Transverse colon (tissue), 4 donors: ENCODE measurements at regions not wholly inside any gene's neighbourhood (a gene's known extent, or its start where the extent isn't known, plus 50 kb on each side); places are given as distances from the start of the nearest gene placed in this dataset.

Experiments
- DNase-seq: peaks from one replicate; pipeline ENCODE4 v3.0.0-alpha.2; 2019
- H3K27ac ChIP-seq, 4 donors: fragments of 200-600 bp; sonication (generic); 2 replicates each; pipeline ENCODE4 v1.5.1; 2016 to 2018; ENCODE audit warnings: inconsistent platforms in 4 of 4
- H3K27me3 ChIP-seq: fragments of 200-600 bp; sonication (generic); 2 replicates; pipeline ENCODE4 v1.5.1; 2017; ENCODE audit warnings: inconsistent platforms
- H3K36me3 ChIP-seq, 4 donors: fragments of 200-600 bp; sonication (generic); 2 replicates each; pipeline ENCODE4 v1.5.1; 2017 to 2019; ENCODE audit warnings: inconsistent platforms in 4 of 4
- H3K4me1 ChIP-seq, 4 donors: fragments of 200-600 bp; sonication (generic); 2 replicates each; pipeline ENCODE4 v1.5.1; 2017 to 2020; ENCODE audit warnings: inconsistent platforms in 4 of 4
- H3K4me3 ChIP-seq, 4 donors: fragments of 200-600 bp; sonication (generic); 1 replicate in 1 of 4; 2 replicates in 3 of 4; pipeline versions ENCODE4 v1.5.1 to v1.6.1; 2017 to 2019; ENCODE audit warnings: inconsistent platforms in 4 of 4
- H3K9me3 ChIP-seq, 2 donors: fragments of 200-600 bp; sonication (generic); 2 replicates each; pipeline ENCODE4 v1.5.1; 2017 to 2019; ENCODE audit warnings: inconsistent platforms in 2 of 2
- CTCF ChIP-seq, 5 experiments: fragments of 200-600 bp in 3 of 5; fragments of 450-650 bp in 2 of 5; sonication (generic) in 3 of 5; IDR thresholded peaks; 1 replicate in 2 of 5; 2 replicates in 3 of 5; pipeline ENCODE4 v1.5.1; 2016 to 2017; ENCODE audit warnings: antibody characterized with exemption in 5 of 5, inconsistent platforms in 3 of 5, mild to moderate bottlenecking in 2 of 5, moderate library complexity in 1 of 5
- EP300 ChIP-seq: sonication (generic); formaldehyde crosslinking; IDR thresholded peaks from one replicate; pipeline ENCODE4 v1.6.1; 2017; ENCODE audit warnings: antibody characterized with exemption, low read depth
- POLR2A ChIP-seq: fragments of 450-650 bp; IDR thresholded peaks from one replicate; pipeline ENCODE4 v1.6.1; 2016; ENCODE audit warnings: antibody characterized with exemption, mild to moderate bottlenecking, moderate library complexity
- POLR2AphosphoS5 ChIP-seq, 3 donors: sonication (generic); formaldehyde crosslinking; IDR thresholded peaks; one replicate each; pipeline ENCODE4 v1.6.1; 2016; ENCODE audit warnings: antibody characterized with exemption in 3 of 3
- WGBS, 2 donors: methylation state at CpG; one replicate each; pipeline ENCODE4 v1.1.5; 2018; ENCODE audit warnings: low coverage in 1 of 2; 5-methylcytosine and 5-hydroxymethylcytosine counted together
- in situ Hi-C, 4 donors: fragments of 200-750 bp; cut with MboI; loops; one replicate each; pipeline versions ENCODE4 v1.15.0 to v1.15.1; 2017; ENCODE audit warnings: low sequenced_read_pairs in 3 of 4, low pct_ligation_motif_present in 1 of 4, low pct_unique_long_range_greater_than_20kb in 1 of 4
- intact Hi-C: fragments of 100-400 bp; cut with DNase I; formaldehyde crosslinking; loops from one replicate; pipeline ENCODE4 v1.15.1; 2023; ENCODE audit warnings: low total_unique reads

GRCh38 chr5:77151501-77151900, 59.0 kb upstream of the PDE8B start:
- no peaks in the 10 kb centered on the region for H3K36me3 ChIP-seq
- no peaks in the 10 kb centered on the region for H3K4me1 ChIP-seq
- no peak for TF ChIP-seq CTCF (IDR thresholded peaks at IDR 0.05)
- TF ChIP-seq POLR2AphosphoS5 (IDR thresholded peaks at IDR 0.05), result no peak
- TF ChIP-seq POLR2A, result no peak
- no peak for TF ChIP-seq EP300
- H3K4me3 ChIP-seq, result no peak overlapping the region
- intact Hi-C loops, result no loop called here
- H3K27ac ChIP-seq, result no peak overlapping the region
- no peak for DNase-seq
- in situ Hi-C loops, result no loop called here
- 88 to 94% methylated on average over 1 of the region's 1 CpG for WGBS, 2 donors
- H3K27me3 ChIP-seq, result no peaks in the 10 kb centered on the region
- no peaks in the 10 kb centered on the region for H3K9me3 ChIP-seq

- intact Hi-C loops, result loop anchor here (10.0 kb wide), 1 partner anchor 348 kb away; the partner anchor contains the start of gene WDR41
- 88 to 100% methylated on average over 2 of the region's 2 CpGs for WGBS, 2 donors
- Histone ChIP-seq H3K9me3 (no peaks in the 10 kb centered on the region), H3K4me3 (no peak overlapping the region), H3K4me1 (no peaks in the 10 kb centered on the region), H3K27me3 (no peaks in the 10 kb centered on the region), H3K27ac (no peak overlapping the region), H3K36me3 (no peaks in the 10 kb centered on the region)
- DNase-seq, result no peak
- no peak for TF ChIP-seq CTCF (IDR thresholded peaks at IDR 0.05)
- no peak for TF ChIP-seq EP300
- TF ChIP-seq POLR2A, result no peak
- no peak for TF ChIP-seq POLR2AphosphoS5 (IDR thresholded peaks at IDR 0.05)
- in situ Hi-C loops, result loop anchor here in 2 of 4 donors (25.0 kb wide), 1 partner anchor 340 kb away; the partner anchor contains the start of gene WDR41 (in 2 of the 2)
These were observed 59.8 kb upstream of the ZBED3 start for GRCh38 chr5:77146896-77147295.

GRCh38 chr5:77145666-77146065, 58.6 kb upstream of the ZBED3 start:
- intact Hi-C loops (loop anchor here (10.0 kb wide), 1 partner anchor 349 kb away; the partner anchor contains the start of gene WDR41), in situ Hi-C loops (loop anchor here in 2 of 4 donors (25.0 kb wide), 1 partner anchor 342 kb away; the partner anchor contains the start of gene WDR41 (in 2 of the 2))
- Histone ChIP-seq H3K4me1 (no peaks in the 10 kb centered on the region), H3K27ac (no peak overlapping the region), H3K4me3 (no peak overlapping the region), H3K27me3 (no peaks in the 10 kb centered on the region), H3K36me3 (no peaks in the 10 kb centered on the region), H3K9me3 (no peaks in the 10 kb centered on the region)
- DNase-seq, result no peak
- WGBS, 2 donors, result 43 to 58% methylated on average over 1 of the region's 1 CpG
- TF ChIP-seq POLR2AphosphoS5 (IDR thresholded peaks at IDR 0.05) (no peak), CTCF (IDR thresholded peaks at IDR 0.05) (no peak), EP300 (no peak), POLR2A (no peak)

GRCh38 chr5:77144837-77145139, 57.7 kb upstream of the ZBED3 start:
- in situ Hi-C loops, result loop anchor here in 2 of 4 donors (25.0 kb wide), 1 partner anchor 343 kb away; the partner anchor contains the start of gene WDR41 (in 2 of the 2)

More at GRCh38 chr5:77144837-77145139, 57.7 kb upstream of the ZBED3 start:
- Histone ChIP-seq H3K36me3 (no peaks in the 10 kb centered on the region), H3K4me1 (no peaks in the 10 kb centered on the region), H3K27me3 (no peaks in the 10 kb centered on the region), H3K27ac (no peak overlapping the region), H3K4me3 (no peak overlapping the region), H3K9me3 (no peaks in the 10 kb centered on the region)
- peak in 1 of 5 experiments; percentile 1 for TF ChIP-seq CTCF (IDR thresholded peaks at IDR 0.05)
- TF ChIP-seq POLR2A, result no peak
- no peak for TF ChIP-seq POLR2AphosphoS5 (IDR thresholded peaks at IDR 0.05)
- TF ChIP-seq EP300, result no peak
- intact Hi-C loops, result loop anchor here (10.0 kb wide), 1 partner anchor 350 kb away; the partner anchor contains the start of gene WDR41
- DNase-seq, result no peak
- WGBS, 2 donors, result 54 to 56% methylated on average over 1 of the region's 1 CpG
